Forelimb muscle (tissue), 1 donor: ENCODE measurements at regions not wholly inside any gene's neighbourhood (a gene's known extent, or its start where the extent isn't known, plus 50 kb on each side); places are given as distances from the start of the nearest gene placed in this dataset.
"Not testable (repeated sequence)": the region's sequence is repeated elsewhere in the genome, so short reads cannot be mapped to it uniquely, and the experiment has no call there.

Experiments used
- DNase-seq: peaks from one replicate; pipeline ENCODE4 v3.0.0-alpha.2; 2013; ENCODE audit warnings: low read depth

DNA sequence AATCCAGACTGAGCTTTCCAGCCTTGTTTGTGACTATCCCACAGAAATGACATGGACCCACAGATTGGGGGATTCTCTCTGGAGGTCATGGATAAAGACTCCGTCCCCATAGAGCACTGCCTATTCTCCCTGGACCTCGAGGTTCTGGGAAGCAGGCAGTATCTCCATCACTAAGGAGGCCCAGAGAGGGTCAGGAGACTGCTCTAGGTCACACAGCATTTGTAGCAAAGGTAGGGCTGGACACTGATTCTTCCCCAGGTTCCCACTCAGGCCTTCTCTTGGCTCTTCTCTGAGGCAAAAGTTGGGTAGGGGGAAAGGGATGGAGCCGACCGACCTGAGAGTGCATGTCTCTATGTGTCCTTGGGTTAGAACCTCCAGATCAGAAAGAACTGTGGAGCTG is 80.9 kb downstream of the PTPRS start:
- DNase-seq, result no peak

DNA sequence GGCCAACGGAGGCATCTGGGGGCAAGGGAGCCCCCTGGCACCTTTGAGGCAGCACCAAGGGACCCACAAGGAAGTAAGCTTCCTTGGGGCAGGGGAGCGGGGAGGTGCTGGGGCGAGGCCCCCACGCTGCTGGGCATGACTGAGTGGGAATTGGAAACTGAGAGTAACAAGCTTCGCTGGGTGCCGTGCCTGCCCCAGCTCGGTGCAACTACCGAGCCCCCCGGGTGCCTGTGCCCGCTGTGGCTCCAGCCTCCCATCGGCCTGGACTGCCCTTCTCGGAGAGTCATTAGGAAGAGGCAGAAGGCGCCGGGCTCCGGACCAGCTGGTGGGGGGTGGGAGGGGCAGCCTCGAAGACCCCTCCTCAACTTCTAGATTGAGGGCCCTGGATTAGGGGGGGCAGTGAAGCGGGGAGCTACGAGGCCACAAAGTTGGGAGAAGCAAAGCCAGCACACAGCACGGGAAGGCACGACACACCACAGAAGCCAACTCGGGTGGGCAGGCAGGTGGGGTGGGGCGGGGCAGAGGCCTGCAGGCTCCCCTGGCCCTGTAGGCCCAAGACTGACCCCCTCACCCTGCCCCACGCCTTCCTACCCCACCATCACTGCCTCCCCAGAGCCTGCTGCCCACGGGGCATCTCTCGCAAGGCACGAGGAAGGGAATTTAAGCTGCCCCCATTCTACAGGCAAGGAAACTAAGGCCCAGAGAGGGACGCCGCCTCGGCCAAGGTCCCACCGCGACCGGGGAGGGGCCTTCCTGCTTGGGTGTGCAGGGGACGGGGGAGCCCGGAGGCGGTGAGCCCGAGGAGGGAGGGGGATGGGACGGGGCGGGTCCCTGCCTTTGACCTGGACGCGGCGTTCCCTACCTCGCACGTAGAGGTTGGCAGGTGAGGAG is 83.2 kb downstream of the PTPRS start:
- no peak for DNase-seq

DNA sequence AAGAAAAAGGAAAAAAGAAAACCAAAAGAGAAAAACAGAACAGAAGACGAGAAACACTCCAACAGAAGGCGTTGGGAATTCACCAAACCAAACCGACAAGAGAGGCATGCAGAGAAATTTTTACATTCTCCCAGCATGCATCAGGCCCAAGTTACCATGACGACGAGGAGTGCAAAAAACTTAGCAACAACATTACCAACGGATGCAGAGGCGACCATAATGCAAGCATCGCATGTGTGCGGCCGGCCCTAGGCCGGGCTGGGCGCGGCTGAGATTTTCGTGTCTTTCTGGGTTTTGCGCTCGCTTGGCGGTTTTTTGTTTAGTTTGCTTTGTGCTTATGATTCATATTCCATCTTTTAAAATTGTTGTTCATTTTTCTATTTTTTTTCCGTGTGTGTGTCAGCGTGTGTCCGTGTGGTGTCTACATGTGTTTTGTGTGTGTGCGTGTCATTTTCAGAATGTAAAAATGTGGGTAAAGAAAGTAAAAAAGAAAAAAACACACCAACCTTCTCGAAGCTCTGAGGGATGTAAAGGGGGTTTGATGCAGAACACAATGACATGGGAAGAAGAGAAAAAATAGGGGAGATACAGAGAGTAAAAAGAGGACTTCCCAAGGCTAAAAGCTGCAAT is 84.9 kb downstream of the PTPRS start:
- DNase-seq, result no peak

GRCh38 chr19:5254944-5255343 is 85.7 kb downstream of the PTPRS start:
- DNase-seq, result no peak

- DNase-seq, result no peak
These were observed 86.1 kb downstream of the PTPRS start for GRCh38 chr19:5254543-5254942.

DNA sequence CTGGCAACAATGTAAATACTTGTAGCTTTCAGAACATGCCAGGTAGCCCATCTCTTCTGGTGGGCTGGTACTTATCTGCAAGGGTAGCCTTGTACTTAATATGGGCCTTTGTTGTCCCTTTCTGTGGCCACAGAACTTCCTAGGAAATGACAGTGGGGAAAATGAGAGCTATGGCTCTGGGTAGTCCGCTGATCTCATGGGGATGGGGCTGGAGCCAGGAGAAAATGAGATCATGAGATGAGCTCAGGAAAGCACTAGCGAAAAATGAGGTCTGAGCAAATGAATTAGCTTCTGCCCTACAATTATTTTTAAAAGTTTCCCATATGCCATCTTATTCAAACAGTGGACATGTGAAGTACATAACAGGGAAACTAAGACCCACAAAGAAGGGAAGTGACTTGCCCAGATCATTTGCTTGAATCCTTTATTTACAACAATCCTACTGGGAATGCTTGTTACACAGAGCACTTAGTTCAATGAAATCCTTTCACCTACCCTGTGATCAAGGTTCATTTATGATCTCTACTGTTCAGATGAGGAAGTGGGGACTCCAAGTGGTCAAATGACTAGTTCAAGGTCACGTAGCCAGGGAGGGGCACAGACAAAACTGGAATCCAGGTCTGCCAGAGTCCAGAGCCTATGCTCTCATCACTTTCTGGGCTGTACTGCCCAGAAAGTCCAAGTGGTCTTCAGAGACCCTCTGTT is 87.1 kb downstream of the PTPRS start:
- DNase-seq, result peak; percentile 67

GRCh38 chr19:5251096-5252065 is 89.2 kb downstream of the PTPRS start:
- DNase-seq, result no peak

GRCh38 chr19:5250127-5250659 is 90.4 kb downstream of the PTPRS start:
- DNase-seq, result no peak

DNA sequence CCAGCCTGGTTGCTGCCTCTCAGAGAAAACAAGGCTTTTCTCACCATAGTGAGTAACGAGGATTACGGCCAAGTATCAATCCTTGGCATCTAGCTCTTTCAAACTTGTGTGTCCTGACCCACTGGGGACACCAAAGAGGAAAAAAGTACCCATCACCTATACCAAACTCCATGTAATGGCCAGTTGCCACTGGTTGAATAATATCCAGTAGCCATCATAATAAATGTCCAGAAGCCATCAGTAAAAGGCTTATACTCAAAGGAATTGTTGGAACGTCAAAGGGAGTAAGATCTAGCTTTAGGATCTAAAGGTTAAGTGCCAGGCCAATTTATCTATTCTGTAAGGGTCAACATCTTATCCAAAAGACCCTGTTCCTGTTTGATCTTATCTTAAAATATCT is 91.1 kb downstream of the PTPRS start:
- no peak for DNase-seq

DNA sequence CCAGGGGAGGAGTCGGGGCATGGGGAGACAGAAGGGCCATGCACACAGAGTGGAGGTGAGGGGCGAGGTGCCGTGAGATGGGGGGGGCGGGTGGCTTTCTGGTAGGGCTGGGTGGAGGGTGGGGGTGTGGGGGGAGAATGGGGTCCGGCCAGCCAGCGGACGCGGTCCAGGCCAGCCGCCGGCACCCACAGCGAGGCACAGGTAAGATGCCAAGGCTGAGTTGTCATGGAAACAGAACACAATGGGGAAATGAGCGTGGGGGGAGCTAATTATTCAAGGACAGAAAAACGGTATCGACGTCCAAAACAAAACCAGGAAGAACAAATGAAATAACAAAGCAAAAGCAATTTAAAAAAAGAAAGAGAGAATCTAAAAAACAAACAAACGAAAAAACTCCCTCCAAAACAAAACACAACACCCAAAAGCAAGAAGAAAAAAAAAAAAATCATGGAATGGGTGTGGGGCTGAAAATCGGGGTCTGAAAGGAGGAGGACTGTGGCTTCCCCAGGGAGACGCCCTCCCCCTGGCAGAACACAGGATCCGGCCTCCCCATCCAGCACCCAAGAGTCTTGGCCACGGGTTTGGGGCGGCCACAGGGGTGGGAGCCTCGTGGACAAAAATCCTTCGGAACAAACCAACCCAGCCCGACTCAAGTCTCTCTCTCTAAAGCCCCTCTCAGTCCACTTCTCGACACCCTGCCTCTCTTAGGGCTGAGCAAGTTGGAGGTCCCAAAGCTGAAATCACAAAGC is 92.5 kb downstream of the PTPRS start:
- DNase-seq, result no peak

GRCh38 chr19:5246554-5247155 is 94.0 kb downstream of the PTPRS start:
- DNase-seq, result no peak

GRCh38 chr19:5245631-5246553 is 94.7 kb downstream of the PTPRS start:
- no peak for DNase-seq

DNA sequence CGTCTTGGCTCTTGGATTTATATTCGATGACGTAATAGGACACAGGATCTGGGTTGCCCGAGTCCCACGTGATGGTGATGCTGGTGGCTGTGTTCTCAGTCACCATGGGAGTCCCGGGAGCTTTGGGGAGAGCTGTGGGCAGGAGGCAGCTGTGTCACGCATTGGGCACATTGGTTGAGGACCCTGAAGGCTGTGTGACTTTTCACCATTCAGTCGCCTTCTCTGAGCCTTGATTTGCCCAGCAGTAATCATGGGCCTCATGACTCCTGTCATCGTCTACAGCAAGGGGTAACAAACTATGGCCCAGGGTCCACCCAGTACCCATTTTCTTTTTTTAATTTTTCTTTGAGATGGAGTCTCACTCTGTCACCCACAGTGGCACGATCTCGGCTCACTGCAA is 96.3 kb downstream of the PTPRS start:
- DNase-seq, result no peak

DNA sequence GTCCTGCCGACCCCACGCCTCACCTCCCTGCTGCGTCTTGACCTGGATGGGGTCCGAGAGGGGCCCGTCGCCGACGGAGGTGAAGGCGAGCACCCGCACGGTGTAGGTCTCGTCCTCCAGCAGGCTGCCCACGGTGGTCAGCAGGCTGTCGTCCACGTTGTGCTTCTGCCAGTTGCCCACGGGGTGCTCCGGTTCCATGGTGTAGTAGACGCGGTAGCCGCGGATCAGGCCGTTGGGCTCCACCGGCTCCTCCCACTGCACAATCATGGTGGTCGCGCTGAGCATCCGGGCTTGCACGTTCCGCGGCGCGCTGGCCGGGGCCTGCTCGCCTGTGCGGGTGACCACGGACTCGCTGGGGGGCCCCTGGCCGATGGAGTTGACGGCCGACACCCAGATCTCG is 96.7 kb downstream of the PTPRS start:
- DNase-seq, result no peak

DNA sequence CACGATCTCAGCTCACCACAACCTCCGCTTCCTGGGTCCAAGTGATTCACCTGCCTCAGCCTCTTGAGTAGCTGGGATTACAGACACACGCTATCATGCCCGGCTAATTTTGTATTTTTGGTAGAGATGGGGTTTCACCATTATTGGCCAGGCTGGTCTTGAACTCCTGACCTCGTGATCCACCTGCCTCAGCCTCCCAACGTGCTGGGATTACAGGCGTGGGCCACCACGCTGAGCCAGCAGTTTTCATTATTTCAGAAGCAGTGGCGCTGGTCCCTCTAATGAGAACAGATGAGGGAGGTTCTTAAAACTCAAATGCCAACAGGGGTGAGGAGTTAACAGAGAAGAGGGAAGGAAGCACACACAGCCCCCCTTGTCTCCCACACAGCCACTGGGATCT is 98.7 kb downstream of the PTPRS start:
- not testable (repeated sequence) for DNase-seq

DNA sequence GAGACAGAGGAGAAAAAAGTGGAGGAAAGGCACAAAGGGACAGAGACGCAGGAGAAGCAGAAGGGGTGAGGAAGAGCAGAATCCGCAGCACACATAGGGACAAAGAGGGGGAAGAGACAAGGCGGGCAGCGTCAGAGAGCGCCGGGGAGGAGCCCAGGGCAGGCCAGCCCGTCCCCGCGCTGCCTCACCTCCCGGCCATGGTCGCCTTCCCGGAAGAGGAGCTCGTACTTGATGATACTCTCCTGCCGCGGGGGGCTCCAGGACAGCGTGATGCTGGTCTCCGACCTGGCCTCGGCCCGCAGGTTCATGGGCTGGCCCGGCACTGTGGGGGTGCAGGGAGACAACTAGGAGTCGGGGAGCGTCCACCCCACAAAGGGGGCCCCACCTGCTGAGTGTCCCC is 100.6 kb downstream of the PTPRS start:
- no peak for DNase-seq

DNA sequence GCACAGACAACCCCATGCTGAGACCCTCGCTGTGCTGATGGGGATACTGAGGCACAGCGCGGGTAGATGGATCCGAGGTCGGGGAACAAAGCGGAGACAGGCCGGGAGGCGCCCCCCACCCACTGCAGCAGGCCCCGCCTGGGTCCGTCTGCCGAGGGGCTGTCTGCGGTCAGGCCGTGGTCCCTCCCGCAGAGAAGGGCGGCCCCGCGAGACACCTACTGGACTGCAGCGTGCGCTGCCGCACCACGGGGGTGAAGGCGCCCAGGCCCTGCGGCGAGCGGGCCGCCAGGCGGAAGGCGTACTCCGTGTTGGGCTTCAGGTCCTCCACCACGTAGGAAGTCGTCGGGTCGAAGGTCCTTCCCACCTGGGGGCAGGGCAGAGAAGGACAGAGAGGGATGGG is 101.9 kb downstream of the PTPRS start:
- no peak for DNase-seq

GRCh38 chr19:5237939-5238480 is 102.6 kb downstream of the PTPRS start:
- no peak for DNase-seq
